Left lung (tissue), 4 donors: ENCODE measurements at regions not wholly inside any gene's neighbourhood (a gene's known extent, or its start where the extent isn't known, plus 50 kb on each side); places are given as distances from the start of the nearest gene placed in this dataset.

Experiments used
- ATAC-seq: fragments of 200-7000 bp; cut with Tn5 transposase; one replicate; pipeline ENCODE4 v1.9.1; 2020; ENCODE audit warnings: moderate library complexity
- DNase-seq, 4 donors: peaks; one replicate each; pipeline ENCODE4 v3.0.0-alpha.2; 2013 to 2020
- H3K27ac ChIP-seq, 2 donors: fragments of 200-600 bp; sonication (generic) in 1 of 2; one replicate each; pipeline versions ENCODE4 v1.5.0 to v1.8.0; 2020 to 2021
- H3K27me3 ChIP-seq, 2 donors: fragments of 200-600 bp; sonication (generic) in 1 of 2; one replicate each; pipeline versions ENCODE4 v1.5.0 to v1.8.0; 2020 to 2021
- H3K36me3 ChIP-seq, 2 donors: fragments of 200-600 bp; sonication (generic) in 1 of 2; one replicate each; pipeline versions ENCODE4 v1.5.0 to v1.8.0; 2020 to 2021
- H3K4me1 ChIP-seq, 2 donors: fragments of 200-600 bp; one replicate each; pipeline ENCODE4 v1.8.0; 2021
- H3K4me3 ChIP-seq, 2 donors: fragments of 200-600 bp; sonication (generic) in 1 of 2; one replicate each; pipeline versions ENCODE4 v1.5.0 to v1.8.0; 2020 to 2021; ENCODE audit warnings: mild to moderate bottlenecking in 1 of 2
- H3K9me3 ChIP-seq, 2 donors: fragments of 200-600 bp; sonication (generic) in 1 of 2; one replicate each; pipeline versions ENCODE4 v1.5.0 to v1.8.0; 2020 to 2021
- intact Hi-C, 2 donors: fragments of 100-400 bp; cut with DNase I; formaldehyde crosslinking; loops; one replicate each; pipeline versions ENCODE4 v1.11.2 to v1.14.2; 2022
- TF ChIP-seq, protein P1 (sequence below), 2 donors: fragments of 200-600 bp; sonication (generic) in 1 of 2; IDR thresholded peaks; one replicate each; pipeline versions ENCODE4 v1.5.0 to v1.8.0; 2021; ENCODE audit warnings: antibody characterized with exemption in 2 of 2
- donor health status: DM: no; HTN: yes; CAD: no.
- donor health status: DM: no; HTN: no; CAD: no.

DNA sequence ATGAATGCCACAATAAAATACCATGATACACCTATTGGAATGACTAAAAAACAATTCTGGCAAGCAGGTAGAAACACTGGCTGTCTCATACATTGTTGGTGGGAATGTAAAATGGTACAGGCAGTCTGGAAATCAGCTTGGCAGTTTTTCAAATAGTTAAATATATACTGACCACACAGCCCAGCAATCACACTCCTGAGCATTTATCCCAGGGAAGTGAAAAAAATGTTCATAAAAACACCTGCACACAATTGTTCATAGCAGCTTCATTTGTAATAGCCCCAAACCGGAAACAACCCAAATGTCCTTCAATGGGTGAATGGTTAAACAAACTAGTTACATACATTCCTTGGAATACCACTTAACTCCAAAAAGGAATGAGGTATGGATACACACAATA lies 137.2 kb downstream of the TFCP2L1 start:
- Histone ChIP-seq H3K9me3 (no peaks in the 10 kb centered on the region), H3K27ac (no peak overlapping the region), H3K36me3 (no peaks in the 10 kb centered on the region), H3K4me1 (no peaks in the 10 kb centered on the region), H3K4me3 (no peak overlapping the region), H3K27me3 (no peaks in the 10 kb centered on the region)
- TF ChIP-seq, protein P1, sequence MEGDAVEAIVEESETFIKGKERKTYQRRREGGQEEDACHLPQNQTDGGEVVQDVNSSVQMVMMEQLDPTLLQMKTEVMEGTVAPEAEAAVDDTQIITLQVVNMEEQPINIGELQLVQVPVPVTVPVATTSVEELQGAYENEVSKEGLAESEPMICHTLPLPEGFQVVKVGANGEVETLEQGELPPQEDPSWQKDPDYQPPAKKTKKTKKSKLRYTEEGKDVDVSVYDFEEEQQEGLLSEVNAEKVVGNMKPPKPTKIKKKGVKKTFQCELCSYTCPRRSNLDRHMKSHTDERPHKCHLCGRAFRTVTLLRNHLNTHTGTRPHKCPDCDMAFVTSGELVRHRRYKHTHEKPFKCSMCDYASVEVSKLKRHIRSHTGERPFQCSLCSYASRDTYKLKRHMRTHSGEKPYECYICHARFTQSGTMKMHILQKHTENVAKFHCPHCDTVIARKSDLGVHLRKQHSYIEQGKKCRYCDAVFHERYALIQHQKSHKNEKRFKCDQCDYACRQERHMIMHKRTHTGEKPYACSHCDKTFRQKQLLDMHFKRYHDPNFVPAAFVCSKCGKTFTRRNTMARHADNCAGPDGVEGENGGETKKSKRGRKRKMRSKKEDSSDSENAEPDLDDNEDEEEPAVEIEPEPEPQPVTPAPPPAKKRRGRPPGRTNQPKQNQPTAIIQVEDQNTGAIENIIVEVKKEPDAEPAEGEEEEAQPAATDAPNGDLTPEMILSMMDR (IDR thresholded peaks at IDR 0.05) = no peak
- intact Hi-C loops = no loop called here
- DNase-seq (no peak), ATAC-seq (no peak)

DNA sequence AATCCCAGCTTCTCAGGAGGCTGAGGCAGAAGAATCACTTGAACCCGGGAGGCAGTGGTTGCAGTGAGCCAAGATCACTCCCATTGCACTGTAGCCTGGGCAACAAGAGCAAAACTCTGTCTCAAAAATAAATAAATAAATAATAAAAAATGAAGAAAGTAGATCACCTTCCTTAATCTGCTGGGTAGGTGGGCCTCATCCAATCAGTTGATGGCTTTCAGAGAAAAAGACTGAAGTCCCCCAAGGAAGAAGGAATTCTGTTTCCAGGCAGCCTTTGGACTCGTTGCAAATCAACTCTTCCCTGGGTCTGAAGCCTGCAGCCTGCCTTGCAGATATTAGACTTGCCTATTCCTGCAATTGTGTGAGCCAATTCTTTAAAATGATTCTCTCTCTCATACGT lies 136.5 kb downstream of the TFCP2L1 start:
- Histone ChIP-seq H3K4me3 (no peak overlapping the region), H3K9me3 (no peaks in the 10 kb centered on the region), H3K27me3 (no peaks in the 10 kb centered on the region), H3K27ac (no peak overlapping the region), H3K4me1 (no peaks in the 10 kb centered on the region), H3K36me3 (no peaks in the 10 kb centered on the region)
- no peak for DNase-seq
- ATAC-seq = no peak
- intact Hi-C loops = no loop called here
- TF ChIP-seq, protein P1 (IDR thresholded peaks at IDR 0.05) = no peak

DNA sequence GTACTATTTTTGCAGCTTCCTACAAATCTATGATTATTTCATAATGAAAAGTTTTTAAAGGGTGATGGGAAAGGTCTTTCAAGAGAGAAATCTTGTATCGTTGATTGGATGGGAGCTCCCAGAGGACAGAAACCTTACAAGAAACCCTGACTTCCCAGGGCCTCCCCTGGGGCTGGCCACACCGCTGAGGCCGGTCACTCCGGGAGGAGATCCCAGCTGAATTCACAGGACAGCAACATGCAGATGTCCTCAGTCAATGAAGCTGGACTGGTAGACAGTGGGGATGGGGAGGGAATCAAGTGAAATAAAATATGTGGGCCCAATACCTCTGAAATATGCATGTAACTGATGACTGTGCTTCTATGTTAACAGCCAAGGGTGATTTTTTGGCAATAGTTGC lies 135.6 kb downstream of the TFCP2L1 start:
- intact Hi-C loops = no loop called here
- TF ChIP-seq, protein P1 (IDR thresholded peaks at IDR 0.05) = no peak
- no peak overlapping the region for H3K27ac ChIP-seq

DNA sequence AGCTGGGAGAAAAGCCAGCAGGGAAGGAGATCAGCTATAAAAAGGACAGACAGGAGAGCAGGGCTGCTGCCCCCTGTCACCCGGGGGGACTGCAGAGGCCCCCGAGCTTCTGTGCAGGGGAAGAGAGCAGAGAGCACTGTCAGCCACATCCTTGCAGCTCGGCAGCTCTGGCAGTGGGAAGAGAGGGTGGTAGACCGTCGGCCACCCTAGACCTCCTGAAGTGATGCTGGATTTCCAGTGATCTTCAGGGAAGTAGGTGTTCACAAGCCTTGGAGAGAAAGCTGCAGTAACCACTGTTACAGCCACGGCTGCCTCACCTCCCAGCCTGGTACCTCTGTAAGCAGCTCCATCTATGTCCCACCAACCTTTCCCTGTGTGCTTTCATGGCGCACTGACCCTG lies 134.9 kb downstream of the TFCP2L1 start:
- ATAC-seq (no peak), DNase-seq (no peak)
- no peaks in the 10 kb centered on the region for H3K4me1 ChIP-seq
- no peak overlapping the region for H3K27ac ChIP-seq
- no peaks in the 10 kb centered on the region for H3K9me3 ChIP-seq
- intact Hi-C loops = no loop called here
- no peaks in the 10 kb centered on the region for H3K27me3 ChIP-seq
- TF ChIP-seq, protein P1 (IDR thresholded peaks at IDR 0.05) = no peak
- no peak overlapping the region for H3K4me3 ChIP-seq
- H3K36me3 ChIP-seq = no peaks in the 10 kb centered on the region

More for the DNA sequence above, 135.6 kb downstream of the TFCP2L1 start:
- no peaks in the 10 kb centered on the region for H3K4me1 ChIP-seq
- ATAC-seq (no peak), DNase-seq (no peak)
- H3K4me3 ChIP-seq = no peak overlapping the region
- no peaks in the 10 kb centered on the region for H3K9me3 ChIP-seq
- H3K27me3 ChIP-seq = no peaks in the 10 kb centered on the region
- no peaks in the 10 kb centered on the region for H3K36me3 ChIP-seq

DNA sequence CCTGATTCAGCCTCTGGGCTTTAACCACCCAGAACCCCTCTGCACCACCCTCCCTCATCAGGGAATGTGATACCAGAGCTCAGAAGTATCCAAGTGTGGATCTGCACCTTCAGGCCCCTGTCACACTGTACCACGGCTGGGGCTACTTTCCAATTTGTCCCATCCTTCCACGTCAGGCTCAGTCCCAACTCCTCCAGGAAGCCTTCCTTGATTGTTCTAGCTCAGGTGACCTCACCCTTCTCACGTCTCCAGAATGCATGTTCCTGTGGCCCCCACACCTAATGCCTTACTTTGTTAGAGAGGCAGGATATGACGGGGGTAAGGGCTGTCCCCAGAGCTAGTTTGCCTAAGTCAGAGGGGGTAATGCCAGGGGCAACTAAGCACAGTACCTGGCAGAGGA lies 134.3 kb downstream of the TFCP2L1 start:
- TF ChIP-seq, protein P1 (IDR thresholded peaks at IDR 0.05) = no peak
- DNase-seq = no peak

More for the DNA sequence above, 134.3 kb downstream of the TFCP2L1 start:
- no peaks in the 10 kb centered on the region for H3K27me3 ChIP-seq
- intact Hi-C loops = no loop called here
- no peaks in the 10 kb centered on the region for H3K4me1 ChIP-seq
- H3K27ac ChIP-seq = no peak overlapping the region
- no peaks in the 10 kb centered on the region for H3K36me3 ChIP-seq
- no peaks in the 10 kb centered on the region for H3K9me3 ChIP-seq
- H3K4me3 ChIP-seq = no peak overlapping the region
- no peak for ATAC-seq
